ENCODE measurements at regions not wholly inside any gene's neighbourhood (a gene's known extent, or its start where the extent isn't known, plus 50 kb on each side); places are given as distances from the start of the nearest gene placed in this dataset.

DNA sequence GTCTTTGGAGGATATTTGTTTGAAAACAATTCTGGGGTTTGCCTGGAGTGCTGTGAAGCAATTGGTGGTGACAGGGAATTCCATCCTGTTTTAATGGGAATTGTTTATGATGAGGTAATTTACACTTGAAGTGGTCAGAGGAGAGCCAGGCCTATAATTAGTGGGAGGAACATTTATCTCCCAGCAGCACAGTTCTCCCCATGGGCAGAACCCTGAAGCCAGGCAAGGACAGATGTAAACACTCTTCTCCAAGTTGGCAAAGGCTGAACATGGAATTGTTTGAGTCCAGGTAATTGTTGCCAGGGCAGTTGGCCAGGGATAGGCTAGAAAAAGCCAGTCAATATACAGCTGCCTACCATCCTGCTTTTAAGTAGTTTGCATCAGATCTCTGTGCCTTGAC lies 789.7 kb downstream of the FRK start:
- no peaks in the 10 kb centered on the region for H3K9me2 ChIP-seq
- H3K36me3 ChIP-seq (replicated peaks in 1 of 2; ENCODE audit: control insufficient read depth in 1 of 2, insufficient read depth in 2 of 2, low read length in 1 of 2): no peaks in the 10 kb centered on the region
- H3K27ac ChIP-seq (ENCODE audit: low read depth in 2 of 2, low read length in 1 of 2): no peak overlapping the region
- ChIA-PET CTCF (no interaction called here), POLR2A (no interaction called here)
- TF ChIP-seq JUND (IDR thresholded peaks at IDR 0.05): no peak
- TF ChIP-seq SIN3A (IDR thresholded peaks at IDR 0.05; ENCODE audit: borderline replicate concordance, low read depth, low read length): no peak
- no peak for TF ChIP-seq RXRA (IDR thresholded peaks at IDR 0.05; ENCODE audit: borderline replicate concordance, low read depth)
- TF ChIP-seq FOXJ3 (CRISPR knock-in tag; IDR thresholded peaks at IDR 0.05): no peak
- TF ChIP-seq FOSL2 (IDR thresholded peaks at IDR 0.05; ENCODE audit: borderline replicate concordance, low read depth): no peak
- TF ChIP-seq NFIC (IDR thresholded peaks at IDR 0.05; ENCODE audit: borderline replicate concordance): no peak
- TF ChIP-seq, protein P1, sequence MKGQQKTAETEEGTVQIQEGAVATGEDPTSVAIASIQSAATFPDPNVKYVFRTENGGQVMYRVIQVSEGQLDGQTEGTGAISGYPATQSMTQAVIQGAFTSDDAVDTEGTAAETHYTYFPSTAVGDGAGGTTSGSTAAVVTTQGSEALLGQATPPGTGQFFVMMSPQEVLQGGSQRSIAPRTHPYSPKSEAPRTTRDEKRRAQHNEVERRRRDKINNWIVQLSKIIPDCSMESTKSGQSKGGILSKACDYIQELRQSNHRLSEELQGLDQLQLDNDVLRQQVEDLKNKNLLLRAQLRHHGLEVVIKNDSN (IDR thresholded peaks at IDR 0.05; ENCODE audit: borderline replicate concordance, low read depth): no peak
- no peak for TF ChIP-seq TEAD4 (IDR thresholded peaks at IDR 0.05; ENCODE audit: borderline replicate concordance, insufficient read depth)
- no peak for TF ChIP-seq MXI1 (IDR thresholded peaks at IDR 0.05; ENCODE audit: low read depth, low read length)
- no peak for TF ChIP-seq GATA2 (CRISPR knock-in tag; IDR thresholded peaks at IDR 0.05)
- TF ChIP-seq, protein P2, sequence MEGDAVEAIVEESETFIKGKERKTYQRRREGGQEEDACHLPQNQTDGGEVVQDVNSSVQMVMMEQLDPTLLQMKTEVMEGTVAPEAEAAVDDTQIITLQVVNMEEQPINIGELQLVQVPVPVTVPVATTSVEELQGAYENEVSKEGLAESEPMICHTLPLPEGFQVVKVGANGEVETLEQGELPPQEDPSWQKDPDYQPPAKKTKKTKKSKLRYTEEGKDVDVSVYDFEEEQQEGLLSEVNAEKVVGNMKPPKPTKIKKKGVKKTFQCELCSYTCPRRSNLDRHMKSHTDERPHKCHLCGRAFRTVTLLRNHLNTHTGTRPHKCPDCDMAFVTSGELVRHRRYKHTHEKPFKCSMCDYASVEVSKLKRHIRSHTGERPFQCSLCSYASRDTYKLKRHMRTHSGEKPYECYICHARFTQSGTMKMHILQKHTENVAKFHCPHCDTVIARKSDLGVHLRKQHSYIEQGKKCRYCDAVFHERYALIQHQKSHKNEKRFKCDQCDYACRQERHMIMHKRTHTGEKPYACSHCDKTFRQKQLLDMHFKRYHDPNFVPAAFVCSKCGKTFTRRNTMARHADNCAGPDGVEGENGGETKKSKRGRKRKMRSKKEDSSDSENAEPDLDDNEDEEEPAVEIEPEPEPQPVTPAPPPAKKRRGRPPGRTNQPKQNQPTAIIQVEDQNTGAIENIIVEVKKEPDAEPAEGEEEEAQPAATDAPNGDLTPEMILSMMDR (IDR thresholded peaks at IDR 0.05): no peak
- no peak for TF ChIP-seq TAF1 (IDR thresholded peaks at IDR 0.05; ENCODE audit: borderline replicate concordance, low read depth, low read length)
- TF ChIP-seq, protein P3, sequence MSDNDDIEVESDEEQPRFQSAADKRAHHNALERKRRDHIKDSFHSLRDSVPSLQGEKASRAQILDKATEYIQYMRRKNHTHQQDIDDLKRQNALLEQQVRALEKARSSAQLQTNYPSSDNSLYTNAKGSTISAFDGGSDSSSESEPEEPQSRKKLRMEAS (IDR thresholded peaks at IDR 0.05; ENCODE audit: low read depth): no peak
- no peaks in the 10 kb centered on the region for H3K27me3 ChIP-seq (ENCODE audit: insufficient read depth)
- no peak overlapping the region for H2AFZ ChIP-seq (ENCODE audit: low read depth)
- peaks cover 0 to 2% of the 10 kb centered on the region in 2 experiments; a peak in 1 of 4 replicates for H3K4me1 ChIP-seq (ENCODE audit: control insufficient read depth in 1 of 2, insufficient read depth in 2 of 2, low read depth in 1 of 2, low read length in 1 of 2)
- no peaks in the 10 kb centered on the region for H4K20me1 ChIP-seq (ENCODE audit: insufficient read depth)
- no peak for DNase-seq
- H3K79me2 ChIP-seq (ENCODE audit: insufficient read depth): no peaks in the 10 kb centered on the region
- H3K9ac ChIP-seq: no peak overlapping the region
- no peaks in the 10 kb centered on the region for H3F3A ChIP-seq (replicated peaks; ENCODE audit: insufficient read depth)
- no peaks in the 10 kb centered on the region for H3K9me3 ChIP-seq
- no peak overlapping the region for H3K4me2 ChIP-seq
- H3K4me3 ChIP-seq (ENCODE audit: low read depth in 2 of 2, low read length in 1 of 2): no peak overlapping the region

DNA sequence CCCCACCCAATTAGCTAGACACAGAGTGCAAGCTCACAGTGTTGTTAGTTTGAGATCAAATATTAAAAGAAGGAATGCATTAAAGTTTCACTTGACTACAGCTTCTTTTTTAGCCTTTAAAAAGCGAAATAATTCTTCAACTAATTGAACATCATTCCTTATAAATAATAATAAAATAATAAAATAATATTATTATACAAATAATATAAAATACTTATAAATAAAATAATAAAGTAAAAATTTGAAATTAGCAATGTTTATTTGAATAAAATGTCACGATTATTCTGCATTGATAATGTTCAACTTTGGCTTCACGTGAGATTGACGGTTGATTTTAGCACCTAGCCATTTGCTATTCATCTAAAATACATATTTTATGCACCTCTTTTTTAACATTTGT lies 819.3 kb downstream of the FRK start:
- no peaks in the 10 kb centered on the region for H3K9me2 ChIP-seq
- DNase-seq: no peak
- TF ChIP-seq, protein P2 (IDR thresholded peaks at IDR 0.05): no peak
- TF ChIP-seq JUND (IDR thresholded peaks at IDR 0.05): no peak
- no peaks in the 10 kb centered on the region for H4K20me1 ChIP-seq (ENCODE audit: insufficient read depth)
- WGBS (ENCODE audit: low lambda C conversion rate): 37% methylated on average over 4 of the region's 4 CpGs
- ChIA-PET CTCF (no interaction called here), POLR2A (no interaction called here)
- no peaks in the 10 kb centered on the region for H3K4me1 ChIP-seq (ENCODE audit: control insufficient read depth in 1 of 2, insufficient read depth in 2 of 2, low read depth in 1 of 2, low read length in 1 of 2)
- H3K36me3 ChIP-seq (replicated peaks in 1 of 2; ENCODE audit: control insufficient read depth in 1 of 2, insufficient read depth in 2 of 2, low read length in 1 of 2): no peaks in the 10 kb centered on the region
- H3K4me3 ChIP-seq (ENCODE audit: low read depth in 2 of 2, low read length in 1 of 2): no peak overlapping the region
- no peak overlapping the region for H3K4me2 ChIP-seq
- peaks cover 3% of the 10 kb centered on the region; the same call in 1 of the 2 replicates for H3K9me3 ChIP-seq
- no peaks in the 10 kb centered on the region for H3K27me3 ChIP-seq (ENCODE audit: insufficient read depth)
- H2AFZ ChIP-seq (ENCODE audit: low read depth): no peak overlapping the region
- no peak overlapping the region for H3K9ac ChIP-seq
- H3K79me2 ChIP-seq (ENCODE audit: insufficient read depth): no peaks in the 10 kb centered on the region
- no peaks in the 10 kb centered on the region for H3F3A ChIP-seq (replicated peaks; ENCODE audit: insufficient read depth)
- H3K27ac ChIP-seq (ENCODE audit: low read depth in 2 of 2, low read length in 1 of 2): no peak overlapping the region

Measured in SK-N-SH (cell line).